Stimulated activated CD8-positive, alpha-beta memory T cell treated with anti-CD3 and anti-CD28 coated beads, Interleukin-4, amount 100 ng/mL, for 24 hours (primary cell): ENCODE measurements at regions not wholly inside any gene's neighbourhood (a gene's known extent, or its start where the extent isn't known, plus 50 kb on each side); places are given as distances from the start of the nearest gene placed in this dataset.
"Not testable (repeated sequence)": the region's sequence is repeated elsewhere in the genome, so short reads cannot be mapped to it uniquely, and the experiment has no call there.

Experiments
- DNase-seq: peaks from one replicate; pipeline ENCODE4 v3.0.0-alpha.2; 2020; ENCODE audit warnings: low read depth

DNA sequence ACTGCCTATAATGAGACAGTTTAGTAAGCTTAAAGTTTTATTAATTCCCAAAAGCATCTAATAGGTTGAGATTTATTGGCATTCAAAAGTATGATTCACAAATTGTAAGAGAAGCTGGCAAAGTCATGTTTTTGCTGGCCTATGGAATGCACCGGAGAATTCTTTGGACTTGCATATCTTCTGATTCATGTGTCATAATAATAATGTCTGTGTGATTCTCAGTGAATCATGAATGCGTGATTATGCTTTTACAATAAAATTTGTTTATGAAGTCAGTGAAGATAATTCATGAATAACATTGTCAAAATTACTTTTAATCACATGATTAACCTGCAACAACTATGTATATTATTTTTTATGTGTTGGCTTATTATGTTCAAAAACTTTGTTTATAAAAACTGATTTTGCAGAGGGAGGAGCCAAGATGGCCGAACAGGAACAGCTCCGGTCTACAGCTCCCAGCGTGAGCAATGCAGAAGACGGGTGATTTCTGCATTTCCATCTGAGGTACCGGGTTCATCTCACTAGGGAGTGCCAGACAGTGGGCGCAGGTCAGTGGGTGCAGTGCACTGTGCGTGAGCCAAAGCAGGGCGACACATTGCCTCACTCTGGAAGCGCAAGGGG, 389.2 kb downstream of the SRGAP2C start:
- not testable (repeated sequence) for DNase-seq

DNA sequence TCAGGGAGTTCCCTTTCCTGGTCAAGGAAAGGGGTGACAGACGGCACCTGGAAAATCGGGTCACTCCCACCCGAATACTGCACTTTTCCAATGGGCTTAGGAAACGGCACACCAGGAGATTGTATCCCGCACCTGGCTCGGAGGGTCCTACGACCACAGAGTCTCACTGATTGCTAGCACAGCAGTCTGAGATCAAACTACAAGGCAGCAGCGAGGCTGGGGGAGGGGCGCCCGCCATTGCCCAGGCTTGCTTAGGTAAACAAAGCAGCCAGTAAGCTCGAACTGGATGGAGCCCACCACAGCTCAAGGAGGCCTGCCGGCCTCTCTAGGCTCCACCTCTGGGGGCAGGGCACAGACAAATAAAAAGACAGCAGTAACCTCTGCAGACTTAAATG, 389.7 kb downstream of the SRGAP2C start:
- DNase-seq, result not testable (repeated sequence)

DNA sequence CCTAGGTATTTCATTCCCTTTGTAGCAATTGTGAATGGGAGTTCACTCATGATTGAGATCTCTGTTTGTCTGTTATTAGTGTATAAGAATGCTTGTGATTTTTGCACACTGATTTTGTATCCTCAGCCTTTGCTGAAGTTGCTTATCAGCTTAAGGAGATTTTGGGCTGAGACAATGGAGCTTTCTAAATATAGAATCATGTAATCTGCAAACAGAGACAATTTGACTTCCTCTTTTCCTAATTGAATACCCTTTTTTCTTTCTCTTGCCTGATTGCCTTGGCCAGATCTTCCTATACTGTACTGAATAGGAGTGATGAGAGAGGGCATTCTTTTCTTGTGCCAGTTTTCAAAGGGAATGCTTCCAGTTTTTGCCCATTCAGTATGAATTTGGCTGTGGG, 398.1 kb downstream of the SRGAP2C start:
- DNase-seq, result not testable (repeated sequence)

DNA sequence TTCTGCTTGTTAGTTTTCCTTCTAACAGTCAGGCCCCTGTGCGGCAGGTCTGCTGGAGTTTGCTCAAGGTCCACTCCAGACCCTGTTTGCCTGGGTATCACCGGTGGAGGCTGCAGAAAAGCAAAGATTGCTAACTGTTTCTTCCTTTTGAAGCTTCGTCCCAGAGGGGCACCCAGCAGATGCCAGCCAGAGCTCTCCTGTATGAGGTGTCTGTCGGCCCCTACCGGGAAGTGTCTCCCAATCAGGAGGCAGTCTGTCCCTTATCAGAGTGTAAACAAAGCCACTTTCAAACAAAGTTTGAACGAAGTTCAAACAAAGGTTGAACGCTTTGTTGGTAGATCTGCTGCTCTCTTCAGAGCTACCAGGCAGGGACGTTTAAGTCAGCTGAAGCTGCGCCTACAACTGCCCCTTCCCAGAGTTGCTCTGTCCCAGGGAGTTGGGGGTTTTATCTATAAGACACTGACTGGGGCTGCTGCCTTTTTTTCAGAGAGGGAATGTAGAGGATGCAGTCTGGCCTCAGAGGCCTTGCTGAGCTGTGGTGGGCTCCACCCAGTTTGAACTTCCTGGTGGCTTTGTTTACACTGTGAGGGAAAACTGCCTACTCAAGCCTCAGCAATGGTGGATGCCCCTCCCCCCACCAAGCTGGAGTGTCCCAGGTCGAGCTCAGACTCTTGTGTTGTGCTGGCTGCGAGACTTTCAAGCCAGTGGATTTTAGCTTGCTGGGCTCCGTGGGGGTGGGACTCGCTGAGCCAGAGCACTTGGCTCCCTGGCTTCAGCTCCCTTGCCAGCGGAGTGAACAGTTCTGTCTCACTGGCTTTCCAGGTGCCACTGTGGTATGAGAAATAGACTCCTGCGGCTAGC, 401.8 kb downstream of the SRGAP2C start:
- no peak for DNase-seq

DNA sequence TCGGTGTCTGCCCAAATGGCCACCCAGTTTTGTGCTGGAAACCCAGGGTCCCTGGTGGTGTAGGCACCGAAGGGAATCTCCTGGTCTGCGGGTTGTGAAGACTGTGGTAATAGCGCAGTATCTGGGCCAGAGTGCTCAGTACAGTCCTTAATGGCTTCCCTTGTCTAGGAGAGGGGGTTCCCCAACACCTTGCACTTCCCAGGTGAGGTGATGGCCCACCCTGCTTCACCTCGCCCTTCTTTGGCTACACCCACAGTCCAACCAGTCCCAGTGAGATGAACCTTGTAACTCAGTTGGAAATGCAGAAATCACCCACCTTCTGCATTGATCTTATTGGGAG, 402.4 kb downstream of the SRGAP2C start:
- no peak for DNase-seq

DNA sequence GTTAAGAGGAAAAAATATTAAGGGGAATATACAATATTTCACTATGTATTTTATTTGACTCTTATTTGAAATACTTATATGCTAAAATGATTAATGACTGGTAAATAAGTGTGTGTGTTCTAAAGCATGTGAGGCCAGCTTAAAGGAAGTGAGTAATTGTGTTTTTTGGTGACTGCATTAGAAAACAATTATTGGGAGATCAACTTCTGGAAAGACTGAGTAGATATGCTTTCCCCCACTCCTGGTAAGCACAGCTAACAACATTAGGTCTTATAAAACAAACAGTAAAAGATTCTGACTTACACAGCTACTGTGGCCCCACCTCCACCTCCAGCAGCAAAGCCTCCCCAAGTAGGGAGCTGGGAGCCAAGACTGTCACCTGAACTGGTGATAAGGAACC, 403.0 kb downstream of the SRGAP2C start:
- DNase-seq, result no peak

- DNase-seq, result no peak
These were observed 409.3 kb downstream of the SRGAP2C start for GRCh38 chr1:121594096-121594495.

DNA sequence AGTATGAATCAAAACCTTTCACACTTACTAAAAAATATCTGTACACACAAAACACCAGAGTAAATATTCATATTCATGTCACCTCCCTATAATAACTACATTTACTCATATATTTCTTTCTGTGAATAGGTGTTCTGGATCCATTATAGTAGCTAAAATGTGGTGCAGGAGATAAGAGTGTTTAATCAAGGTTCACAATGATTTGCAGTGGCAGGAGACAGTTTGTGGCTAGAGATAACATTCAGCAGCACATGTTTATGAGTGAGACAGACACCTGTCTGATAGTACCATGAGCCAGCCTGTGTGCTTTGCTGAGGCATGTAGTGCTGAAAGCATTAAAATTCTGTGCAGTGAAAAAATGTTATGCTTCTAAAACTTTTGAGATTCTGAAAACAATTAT, 410.3 kb downstream of the SRGAP2C start:
- DNase-seq, result no peak

DNA sequence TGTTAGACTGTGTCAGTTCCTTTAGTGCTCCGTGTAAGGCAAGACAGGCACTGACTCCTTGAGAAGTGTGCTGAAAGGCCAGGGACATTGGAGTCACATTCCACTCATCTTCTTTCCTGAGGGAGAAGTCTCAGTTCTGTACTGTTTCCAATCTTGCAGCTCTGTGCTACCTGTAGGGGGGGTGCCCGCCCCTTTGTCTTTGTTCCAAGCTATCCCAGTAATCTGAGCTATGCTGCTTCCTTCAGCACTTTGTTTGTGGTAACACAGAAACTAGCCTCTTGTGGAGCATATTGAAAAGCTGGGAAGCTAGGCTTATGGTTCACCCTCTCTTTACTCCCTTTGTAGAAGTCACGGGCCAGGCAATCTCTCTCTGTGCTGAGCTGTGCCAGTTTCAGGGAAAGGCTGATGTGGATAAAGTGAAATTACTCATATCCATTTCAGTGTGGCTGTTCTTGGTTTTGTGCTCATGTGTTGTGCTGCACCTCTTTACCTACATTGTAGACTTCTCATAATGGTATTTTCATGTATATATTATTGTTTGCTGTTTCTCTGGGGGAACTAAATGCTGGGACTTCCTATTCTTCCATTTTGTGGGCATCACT, 420.2 kb downstream of the SRGAP2C start:
- not testable (repeated sequence) for DNase-seq

GRCh38 chr1:121607499-121607898, 422.7 kb downstream of the SRGAP2C start:
- not testable (repeated sequence) for DNase-seq
